ENCODE measurements at regions not wholly inside any gene's neighbourhood (a gene's known extent, or its start where the extent isn't known, plus 50 kb on each side); places are given as distances from the start of the nearest gene placed in this dataset.
"Not testable (repeated sequence)": the region's sequence is repeated elsewhere in the genome, so short reads cannot be mapped to it uniquely, and the experiment has no call there.

DNA sequence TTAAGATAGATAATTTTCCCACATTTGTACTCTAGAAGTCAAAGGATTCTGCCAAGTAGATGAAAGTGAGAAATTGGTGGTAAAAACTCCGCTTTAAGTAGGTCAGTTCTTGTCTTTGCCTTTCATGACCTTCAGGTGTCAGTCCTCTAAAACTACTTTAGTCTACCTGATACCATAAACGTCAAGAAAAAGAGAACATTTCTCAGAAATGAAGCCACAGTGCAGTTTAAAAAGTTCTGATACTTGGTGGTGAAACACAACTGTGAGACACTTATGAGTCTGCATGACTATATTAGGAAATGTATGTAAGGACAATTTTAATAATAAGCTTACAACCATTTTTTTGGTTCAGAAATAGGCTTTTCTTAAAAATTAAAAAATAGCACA lies 583.3 kb downstream of the SATB2 start:
- H3K27me3 ChIP-seq = no peaks in the 10 kb centered on the region
- no peaks in the 10 kb centered on the region for H4K20me1 ChIP-seq
- no peak overlapping the region for H3K27ac ChIP-seq
- H3K4me2 ChIP-seq = no peak overlapping the region
- no peak for TF ChIP-seq Cebpa-rat (IDR thresholded peaks at IDR 0.05)
- H3K9me3 ChIP-seq (replicated peaks in 1 of 11) = peaks cover 0 to 8% (median 5%) of the 10 kb centered on the region in 11 experiments; a peak in 13 of 22 replicates
- no peak overlapping the region for H3K4me3 ChIP-seq
- H3K4me1 ChIP-seq = no peaks in the 10 kb centered on the region
- no peaks in the 10 kb centered on the region for H3K36me3 ChIP-seq
- H3K9ac ChIP-seq = no peak overlapping the region

DNA sequence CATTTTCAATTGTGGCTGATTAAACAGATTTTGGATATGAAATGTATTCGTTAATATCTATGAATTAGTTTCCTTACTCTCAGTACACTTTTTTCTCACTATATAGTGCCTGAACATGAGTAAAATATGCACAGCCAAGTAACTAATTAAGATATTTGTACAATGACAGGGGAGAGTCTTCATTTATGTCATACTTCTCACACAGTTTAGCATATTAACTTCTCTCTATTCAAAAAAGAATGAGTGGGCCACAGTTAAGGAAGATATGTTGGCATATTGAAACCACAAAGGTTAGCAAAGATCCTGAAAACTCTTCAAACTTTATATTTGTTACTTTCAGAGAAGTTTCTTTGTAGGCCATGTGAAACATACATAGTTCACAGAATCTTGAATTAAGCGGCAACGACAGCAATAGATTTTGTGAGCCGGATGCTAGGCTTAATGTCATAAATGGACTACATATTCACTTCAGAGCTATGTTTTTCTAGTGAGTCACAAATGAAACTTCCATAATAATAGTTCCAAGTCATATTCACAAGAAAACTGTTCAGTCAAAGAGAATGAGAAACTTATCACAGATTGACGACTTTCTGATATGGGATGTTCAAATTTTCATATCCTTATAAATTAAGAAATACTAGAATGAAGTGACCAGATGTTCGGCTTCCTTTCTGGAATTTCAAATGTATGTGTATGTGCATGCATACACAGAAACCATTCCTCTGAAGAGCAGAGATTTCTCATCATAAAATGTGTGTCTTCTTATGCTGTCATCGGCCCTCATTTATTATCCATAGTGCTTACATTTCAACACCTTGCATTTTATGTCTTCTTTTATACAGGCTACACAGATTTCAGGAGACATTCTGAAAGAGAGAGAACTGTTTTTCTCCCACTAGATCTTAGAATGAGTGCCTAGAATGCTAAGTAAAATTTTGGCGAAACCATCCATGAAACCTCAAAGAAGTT lies 584.0 kb downstream of the SATB2 start:
- Histone ChIP-seq H3K27me3 (no peaks in the 10 kb centered on the region), H3K9me3 (replicated peaks in 1 of 11) (peaks cover 0 to 14% (median 10%) of the 10 kb centered on the region in 11 experiments; a peak in 14 of 22 replicates), H3K36me3 (no peaks in the 10 kb centered on the region), H3K4me2 (no peak overlapping the region), H3K4me3 (no peak overlapping the region), H4K20me1 (no peaks in the 10 kb centered on the region), H3K4me1 (no peaks in the 10 kb centered on the region), H3K27ac (no peak overlapping the region), H3K9ac (no peak overlapping the region)
- no peak for TF ChIP-seq Cebpa-rat (IDR thresholded peaks at IDR 0.05)

DNA sequence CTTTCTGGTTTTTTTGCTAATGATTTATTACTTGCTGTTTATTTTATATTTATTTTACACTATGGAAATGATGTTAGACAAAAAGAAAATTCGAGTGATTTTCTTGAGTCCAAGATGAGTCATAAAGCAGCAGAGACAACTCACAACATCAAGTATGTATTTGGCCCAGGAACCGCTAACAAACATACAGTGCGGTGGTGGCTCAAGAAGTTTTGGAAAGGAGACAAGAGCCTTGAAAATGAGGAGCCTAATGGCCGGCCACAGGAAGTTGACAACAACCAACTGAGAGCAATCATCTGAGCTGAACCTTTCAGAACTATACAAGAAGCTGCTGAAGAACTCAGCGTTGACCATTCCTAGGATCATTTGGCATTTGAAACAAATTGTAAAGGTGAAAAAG lies 594.1 kb downstream of the SATB2 start:
- Histone ChIP-seq H3K4me2 (no peak overlapping the region), H3K4me3 (no peak overlapping the region), H4K20me1 (no peaks in the 10 kb centered on the region), H3K4me1 (no peaks in the 10 kb centered on the region), H3K27me3 (no peaks in the 10 kb centered on the region), H3K36me3 (no peaks in the 10 kb centered on the region), H3K27ac (no peak overlapping the region), H3K9me3 (replicated peaks in 1 of 11) (peaks cover 10 to 13% (median 11%) of the 10 kb centered on the region in 11 experiments; a peak in 21 of 22 replicates), H3K9ac (no peak overlapping the region)
- TF ChIP-seq Cebpa-rat (IDR thresholded peaks at IDR 0.05) = no peak

DNA sequence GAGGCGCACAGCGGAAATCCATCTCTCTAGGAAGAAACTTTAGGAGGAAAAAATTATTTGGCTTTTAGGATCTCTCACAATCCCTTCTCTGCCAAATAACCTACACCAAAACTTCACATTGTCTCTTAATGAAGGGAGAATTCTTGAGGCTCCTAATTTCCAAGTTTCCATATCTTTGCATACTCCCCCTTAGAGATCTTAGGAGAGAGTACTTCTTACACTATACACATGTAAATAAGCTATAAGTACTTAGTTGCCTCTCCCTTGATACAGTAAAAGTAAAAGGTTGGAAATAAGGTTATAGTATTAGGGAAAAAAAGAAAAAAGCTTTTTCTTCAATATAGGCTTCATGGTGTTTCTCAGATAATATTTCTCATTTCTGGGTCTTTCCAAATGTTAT lies 596.7 kb downstream of the SATB2 start:
- Histone ChIP-seq H3K27ac (no peak overlapping the region), H3K4me3 (no peak overlapping the region), H3K4me1 (0 out of 20 replicates have a peak, but pooled peaks cover 0 to 4% (median 0%) of the 10 kb centered on the region in 10 experiments), H3K27me3 (no peaks in the 10 kb centered on the region), H3K9ac (no peak overlapping the region), H3K9me3 (replicated peaks in 1 of 11) (peaks cover 11 to 23% (median 18%) of the 10 kb centered on the region in 11 experiments; a peak in 21 of 22 replicates), H3K36me3 (no peaks in the 10 kb centered on the region), H4K20me1 (no peaks in the 10 kb centered on the region), H3K4me2 (no peak overlapping the region)
- TF ChIP-seq Cebpa-rat (IDR thresholded peaks at IDR 0.05) = no peak

DNA sequence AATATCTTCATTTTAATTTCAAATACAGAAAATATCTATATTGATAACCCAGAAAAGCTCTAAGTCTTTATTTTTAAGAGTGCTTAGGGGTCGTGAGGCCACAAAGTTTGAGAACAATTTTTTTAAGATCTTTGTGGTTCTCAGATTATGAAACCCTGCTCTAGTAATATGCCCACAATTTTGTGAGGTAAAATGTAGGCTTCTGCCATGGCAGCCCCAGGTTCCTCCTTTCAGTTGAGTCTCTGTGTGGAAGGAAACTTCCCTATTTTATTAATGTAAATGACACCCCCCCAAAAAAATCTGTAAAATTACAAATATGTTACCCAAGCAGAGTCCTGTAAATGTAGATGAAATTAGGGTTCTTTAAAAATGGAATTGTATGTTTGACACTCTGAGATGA lies 600.5 kb downstream of the SATB2 start:
- Histone ChIP-seq H3K27ac (no peak overlapping the region; a peak in 1 of 22 replicates), H3K4me1 (0 out of 20 replicates have a peak, but pooled peaks cover 0 to 4% (median 0%) of the 10 kb centered on the region in 10 experiments), H3K9me3 (replicated peaks in 1 of 11) (peaks cover 11 to 23% (median 18%) of the 10 kb centered on the region in 11 experiments; a peak in 21 of 22 replicates), H3K36me3 (no peaks in the 10 kb centered on the region), H3K4me2 (no peak overlapping the region), H3K9ac (no peak overlapping the region), H4K20me1 (no peaks in the 10 kb centered on the region), H3K4me3 (no peak overlapping the region), H3K27me3 (no peaks in the 10 kb centered on the region)
- no peak for TF ChIP-seq Cebpa-rat (IDR thresholded peaks at IDR 0.05)

DNA sequence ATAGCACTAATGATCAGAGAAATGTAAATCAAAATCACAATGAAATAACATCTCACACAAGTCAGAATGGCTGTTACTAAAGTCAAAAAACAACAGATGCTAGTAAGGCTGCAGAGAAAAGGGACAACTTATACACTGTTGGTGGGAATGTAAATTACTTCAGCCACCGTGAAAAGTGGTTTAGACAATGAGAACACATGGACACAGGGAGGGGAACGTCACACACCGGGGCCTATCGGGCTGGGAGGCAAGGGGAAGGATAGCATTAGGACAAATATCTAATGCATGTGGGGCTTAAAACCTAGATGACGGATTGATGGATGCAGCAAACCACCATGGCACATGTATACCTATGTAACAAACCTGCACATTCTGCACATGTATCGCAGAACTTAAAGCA lies 602.0 kb downstream of the SATB2 start:
- not testable (repeated sequence) for H3K9ac ChIP-seq, H3K27ac ChIP-seq, H4K20me1 ChIP-seq

DNA sequence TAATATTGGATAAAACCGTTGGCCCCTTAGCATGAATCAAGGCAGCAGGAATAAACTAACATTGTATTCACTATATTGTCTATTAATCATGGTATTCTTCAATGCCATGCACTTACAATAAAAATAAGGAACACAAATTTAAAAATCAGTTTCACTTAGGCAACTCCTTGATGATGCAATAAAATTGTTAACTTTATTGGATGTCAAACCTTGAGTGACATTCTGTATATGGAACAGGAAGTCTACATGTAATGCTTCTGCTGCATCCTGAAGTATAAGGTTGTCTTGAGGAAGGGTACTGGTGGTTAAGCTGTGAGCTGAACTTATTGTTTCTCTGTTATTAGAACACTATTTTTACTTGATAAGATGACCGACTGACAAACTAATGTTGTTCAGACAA lies 605.5 kb downstream of the SATB2 start:
- TF ChIP-seq Cebpa-rat (IDR thresholded peaks at IDR 0.05) = no peak
- no peak overlapping the region for H3K4me3 ChIP-seq
- no peak overlapping the region for H3K27ac ChIP-seq
- H4K20me1 ChIP-seq = no peaks in the 10 kb centered on the region
- no peak overlapping the region for H3K4me2 ChIP-seq
- H3K9me3 ChIP-seq (replicated peaks in 1 of 11) = no peaks in the 10 kb centered on the region
- H3K27me3 ChIP-seq = no peaks in the 10 kb centered on the region
- no peak overlapping the region for H3K9ac ChIP-seq
- 0 out of 20 replicates have a peak, but pooled peaks cover 0 to 1% (median 0%) of the 10 kb centered on the region in 10 experiments for H3K4me1 ChIP-seq
- no peaks in the 10 kb centered on the region for H3K36me3 ChIP-seq

More for the DNA sequence above, 602.0 kb downstream of the SATB2 start:
- not testable (repeated sequence) for H3K4me2 ChIP-seq, H3K27me3 ChIP-seq, H3K4me1 ChIP-seq, H3K4me3 ChIP-seq, H3K36me3 ChIP-seq
- H3K9me3 ChIP-seq (replicated peaks in 1 of 11) = peaks cover 11 to 23% (median 18%) of the 10 kb centered on the region in 11 experiments; a peak in 21 of 22 replicates

DNA sequence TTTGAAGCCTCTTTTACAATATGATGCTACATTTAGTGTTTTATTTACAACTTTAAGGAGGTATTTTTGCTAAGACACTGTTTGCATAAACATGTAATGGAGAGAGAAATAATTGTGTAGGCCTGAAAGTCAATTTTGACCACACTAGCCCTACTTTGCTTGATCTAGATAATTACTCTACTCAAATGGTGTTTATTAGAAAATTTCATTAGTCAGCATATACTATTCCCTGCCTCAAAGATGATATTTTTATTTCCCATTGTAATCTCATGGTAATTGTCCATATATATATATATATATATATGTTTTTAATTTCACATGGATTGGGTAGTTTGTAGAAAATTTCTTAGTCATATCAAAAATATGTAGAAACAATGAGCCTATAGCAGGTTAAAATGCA lies 632.2 kb downstream of the SATB2 start:
- no peaks in the 10 kb centered on the region for H3K4me1 ChIP-seq
- no peaks in the 10 kb centered on the region for H4K20me1 ChIP-seq
- no peak overlapping the region for H3K27ac ChIP-seq
- H3K27me3 ChIP-seq = no peaks in the 10 kb centered on the region
- peaks cover 0 to 14% (median 9%) of the 10 kb centered on the region in 11 experiments; a peak in 9 of 22 replicates for H3K9me3 ChIP-seq (replicated peaks in 1 of 11)
- TF ChIP-seq Cebpa-rat (IDR thresholded peaks at IDR 0.05) = no peak
- no peak overlapping the region for H3K4me2 ChIP-seq
- H3K36me3 ChIP-seq = no peaks in the 10 kb centered on the region
- no peak overlapping the region for H3K9ac ChIP-seq
- H3K4me3 ChIP-seq = no peak overlapping the region

DNA sequence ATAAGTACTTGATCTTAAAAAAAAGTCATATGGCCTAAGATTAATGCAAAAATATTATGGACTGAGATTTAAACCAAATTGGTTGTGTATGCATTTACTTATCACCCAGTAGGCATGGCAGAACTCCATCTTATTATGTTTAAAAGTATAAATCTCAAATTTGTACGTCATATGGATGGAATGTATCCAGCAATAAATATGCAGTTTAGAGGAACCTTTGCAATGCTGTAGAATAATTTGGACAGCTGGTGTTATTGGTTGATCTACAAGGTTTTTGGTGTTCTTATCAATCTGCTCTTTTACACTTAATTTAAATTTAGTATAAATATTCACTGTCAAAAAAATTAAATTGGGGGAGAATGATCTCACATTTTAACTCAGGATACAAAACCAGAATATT lies 640.2 kb downstream of the SATB2 start:
- H3K4me1 ChIP-seq = no peaks in the 10 kb centered on the region
- TF ChIP-seq Cebpa-rat (IDR thresholded peaks at IDR 0.05) = no peak
- peaks cover 0 to under 1% (median 0%) of the 10 kb centered on the region in 11 experiments; a peak in 1 of 22 replicates for H3K9me3 ChIP-seq (replicated peaks in 1 of 11)
- no peaks in the 10 kb centered on the region for H3K27me3 ChIP-seq
- no peak overlapping the region for H3K4me3 ChIP-seq
- H3K36me3 ChIP-seq = no peaks in the 10 kb centered on the region
- H3K4me2 ChIP-seq = no peak overlapping the region
- no peaks in the 10 kb centered on the region for H4K20me1 ChIP-seq
- no peak overlapping the region for H3K9ac ChIP-seq
- H3K27ac ChIP-seq = no peak overlapping the region

Data from BLaER1 treated with 17β-estradiol and CSF1 and Interleukin-3, amounts not matched to agents 10 nM and 100 nM (cell line).